ENCODE measurements at regions not wholly inside any gene's neighbourhood (a gene's known extent, or its start where the extent isn't known, plus 50 kb on each side); places are given as distances from the start of the nearest gene placed in this dataset.

GRCh38 chr3:194906970-194907629 lies 221.4 kb downstream of the FAM43A start:
- TF ChIP-seq RAD21 (conservative IDR thresholded peaks at IDR 0.05) (no peak), EZH2 (IDR thresholded peaks at IDR 0.05; ENCODE audit: borderline replicate concordance, insufficient read depth, low read length, poor library complexity, severe bottlenecking) (no peak), CTCF (IDR thresholded peaks at IDR 0.05; ENCODE audit: poor library complexity, severe bottlenecking) (no peak), POLR2AphosphoS5 (IDR thresholded peaks at IDR 0.05) (no peak), SMC3 (conservative IDR thresholded peaks at IDR 0.05; ENCODE audit: poor library complexity) (no peak), TAF1 (IDR thresholded peaks at IDR 0.05; ENCODE audit: low read depth) (no peak), REST (IDR thresholded peaks at IDR 0.05; ENCODE audit: borderline replicate concordance) (no peak)
